Upper lobe of right lung (tissue), 1 donor: ENCODE measurements at regions not wholly inside any gene's neighbourhood (a gene's known extent, or its start where the extent isn't known, plus 50 kb on each side); places are given as distances from the start of the nearest gene placed in this dataset.
"Not testable (repeated sequence)": the region's sequence is repeated elsewhere in the genome, so short reads cannot be mapped to it uniquely, and the experiment has no call there.

Source experiments
- ATAC-seq: fragments of 200-7000 bp; cut with Tn5 transposase; one replicate; pipeline ENCODE4 v1.9.1; 2020; ENCODE audit warnings: mild to moderate bottlenecking, moderate library complexity
- DNase-seq: peaks from one replicate; pipeline ENCODE4 v3.0.0-alpha.2; 2020
- H3K27ac ChIP-seq: fragments of 200-600 bp; one replicate; pipeline ENCODE4 v1.8.0; 2022
- H3K27me3 ChIP-seq: fragments of 200-600 bp; one replicate; pipeline ENCODE4 v1.8.0; 2022; ENCODE audit warnings: mild to moderate bottlenecking
- H3K36me3 ChIP-seq: fragments of 200-600 bp; one replicate; pipeline ENCODE4 v1.8.0; 2022
- H3K4me1 ChIP-seq: fragments of 200-600 bp; one replicate; pipeline ENCODE4 v1.8.0; 2022
- H3K4me3 ChIP-seq: fragments of 200-600 bp; one replicate; pipeline ENCODE4 v1.8.0; 2022; ENCODE audit warnings: mild to moderate bottlenecking
- H3K9me3 ChIP-seq: fragments of 200-600 bp; one replicate; pipeline ENCODE4 v1.8.0; 2022
- intact Hi-C: fragments of 100-400 bp; cut with DNase I; formaldehyde crosslinking; loops from one replicate; pipeline ENCODE4 v1.11.0; 2022
- TF ChIP-seq, protein P1 (sequence below): fragments of 200-600 bp; IDR thresholded peaks from one replicate; pipeline ENCODE4 v1.8.0; 2022; ENCODE audit warnings: antibody characterized with exemption
- donor health status: DM: no; HTN: yes; CAD: no; lungs with severe emphysema.

- DNase-seq (no peak), ATAC-seq (no peak)
- Histone ChIP-seq H3K36me3 (no peaks in the 10 kb centered on the region), H3K4me1 (no peaks in the 10 kb centered on the region), H3K27ac (no peak overlapping the region), H3K4me3 (no peak overlapping the region), H3K9me3 (no peaks in the 10 kb centered on the region), H3K27me3 (no peaks in the 10 kb centered on the region)
- intact Hi-C loops = no loop called here
- TF ChIP-seq, protein P1, sequence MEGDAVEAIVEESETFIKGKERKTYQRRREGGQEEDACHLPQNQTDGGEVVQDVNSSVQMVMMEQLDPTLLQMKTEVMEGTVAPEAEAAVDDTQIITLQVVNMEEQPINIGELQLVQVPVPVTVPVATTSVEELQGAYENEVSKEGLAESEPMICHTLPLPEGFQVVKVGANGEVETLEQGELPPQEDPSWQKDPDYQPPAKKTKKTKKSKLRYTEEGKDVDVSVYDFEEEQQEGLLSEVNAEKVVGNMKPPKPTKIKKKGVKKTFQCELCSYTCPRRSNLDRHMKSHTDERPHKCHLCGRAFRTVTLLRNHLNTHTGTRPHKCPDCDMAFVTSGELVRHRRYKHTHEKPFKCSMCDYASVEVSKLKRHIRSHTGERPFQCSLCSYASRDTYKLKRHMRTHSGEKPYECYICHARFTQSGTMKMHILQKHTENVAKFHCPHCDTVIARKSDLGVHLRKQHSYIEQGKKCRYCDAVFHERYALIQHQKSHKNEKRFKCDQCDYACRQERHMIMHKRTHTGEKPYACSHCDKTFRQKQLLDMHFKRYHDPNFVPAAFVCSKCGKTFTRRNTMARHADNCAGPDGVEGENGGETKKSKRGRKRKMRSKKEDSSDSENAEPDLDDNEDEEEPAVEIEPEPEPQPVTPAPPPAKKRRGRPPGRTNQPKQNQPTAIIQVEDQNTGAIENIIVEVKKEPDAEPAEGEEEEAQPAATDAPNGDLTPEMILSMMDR = no peak
Measured at GRCh38 chr1:34369701-34370455, 193.2 kb downstream of the C1orf94 start.

GRCh38 chr1:34370748-34371147 lies 194.0 kb downstream of the C1orf94 start:
- TF ChIP-seq, protein P1 = no peak
- Histone ChIP-seq H3K4me3 (no peak overlapping the region), H3K9me3 (no peaks in the 10 kb centered on the region), H3K27ac (no peak overlapping the region), H3K36me3 (no peaks in the 10 kb centered on the region), H3K4me1 (no peaks in the 10 kb centered on the region), H3K27me3 (no peaks in the 10 kb centered on the region)
- ATAC-seq (no peak), DNase-seq (no peak)
- intact Hi-C loops = no loop called here

GRCh38 chr1:34371179-34371578 lies 194.5 kb downstream of the C1orf94 start:
- ATAC-seq, H3K4me3 ChIP-seq, H3K9me3 ChIP-seq, H3K27me3 ChIP-seq, DNase-seq, intact Hi-C loops, H3K36me3 ChIP-seq, H3K27ac ChIP-seq, H3K4me1 ChIP-seq: not testable (repeated sequence)

DNA sequence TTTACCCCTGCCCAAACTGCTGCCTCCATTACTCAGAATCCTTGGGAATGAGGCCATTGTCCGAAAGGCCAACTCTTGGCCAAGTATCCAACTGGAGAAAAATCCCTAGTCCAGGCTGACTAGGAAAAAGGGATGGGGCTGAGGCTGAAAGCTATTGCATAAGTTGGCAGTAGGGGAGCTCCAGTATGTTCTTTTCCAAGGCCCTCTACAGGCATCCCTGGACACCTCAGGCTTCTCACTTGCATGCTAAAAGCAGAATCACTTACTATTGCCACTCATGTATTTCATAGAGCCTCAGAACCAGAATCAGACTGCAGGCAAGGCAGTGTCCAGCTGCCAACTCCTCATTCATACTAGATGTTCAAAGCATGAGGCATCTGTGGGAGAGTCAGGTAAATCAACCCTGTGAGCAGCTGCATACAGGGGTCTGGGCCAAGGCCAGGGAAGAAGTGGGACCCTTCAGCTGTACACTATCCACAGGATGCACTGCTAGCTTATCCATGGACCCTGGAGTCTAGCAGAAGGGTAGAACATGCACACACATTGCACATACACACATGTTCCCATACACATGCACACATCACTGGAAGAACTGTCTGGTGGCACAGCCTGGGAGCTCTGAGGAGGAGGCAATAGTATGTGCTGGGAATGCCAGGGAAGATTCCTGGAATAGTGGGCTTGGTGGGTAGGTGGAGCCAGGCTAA lies 195.3 kb downstream of the C1orf94 start:
- intact Hi-C loops = no loop called here
- H3K9me3 ChIP-seq = no peaks in the 10 kb centered on the region
- H3K4me1 ChIP-seq = no peaks in the 10 kb centered on the region
- H3K27ac ChIP-seq = no peak overlapping the region
- no peaks in the 10 kb centered on the region for H3K36me3 ChIP-seq
- no peaks in the 10 kb centered on the region for H3K27me3 ChIP-seq
- H3K4me3 ChIP-seq = no peak overlapping the region
- ATAC-seq = no peak
- no peak for DNase-seq
- TF ChIP-seq, protein P1 = no peak

DNA sequence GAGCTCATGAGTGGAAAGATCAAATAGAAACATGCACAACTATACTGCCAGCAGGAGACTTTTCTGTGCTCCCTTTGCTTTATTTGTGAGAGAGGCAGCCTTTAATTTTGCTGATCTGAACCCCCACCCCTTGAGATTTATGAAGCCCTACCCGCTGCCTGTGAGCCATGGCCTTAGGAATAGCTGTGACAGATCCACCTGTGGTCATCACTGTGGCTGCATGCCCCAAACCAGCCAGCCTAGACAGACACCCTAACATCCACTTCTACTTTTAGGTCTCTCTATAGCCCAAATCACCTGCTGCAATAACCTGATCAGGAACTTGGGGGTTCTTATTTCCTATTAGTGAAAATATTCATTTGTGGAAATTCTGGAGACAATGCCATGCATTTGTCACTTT lies 196.2 kb downstream of the C1orf94 start:
- no peak for ATAC-seq
- TF ChIP-seq, protein P1 = no peak

DNA sequence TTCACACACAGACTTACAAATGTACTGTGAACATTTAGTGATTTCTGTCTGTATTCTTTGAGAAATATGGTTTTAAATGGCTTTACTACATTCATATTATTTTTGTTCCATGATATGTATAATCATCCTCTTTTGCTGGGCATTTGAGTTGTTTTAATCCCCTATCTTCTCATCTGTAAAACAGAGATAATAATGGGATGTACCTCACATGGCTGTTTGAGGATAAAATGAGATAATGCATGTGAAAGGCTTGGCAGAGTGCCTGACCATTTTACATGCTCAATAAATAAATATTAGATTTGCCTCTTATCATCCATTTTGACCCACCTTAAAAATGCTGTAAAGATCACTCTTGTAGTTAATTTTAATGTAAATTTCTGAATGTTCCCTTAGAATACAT lies 197.2 kb downstream of the C1orf94 start:
- Histone ChIP-seq H3K27me3 (no peaks in the 10 kb centered on the region), H3K9me3 (no peaks in the 10 kb centered on the region), H3K4me3 (no peak overlapping the region), H3K27ac (no peak overlapping the region), H3K4me1 (no peaks in the 10 kb centered on the region), H3K36me3 (no peaks in the 10 kb centered on the region)
- no peak for DNase-seq
- intact Hi-C loops = no loop called here
- no peak for ATAC-seq
- TF ChIP-seq, protein P1 = no peak

More for the DNA sequence above, 196.2 kb downstream of the C1orf94 start:
- H3K4me3 ChIP-seq = no peak overlapping the region
- no peaks in the 10 kb centered on the region for H3K9me3 ChIP-seq
- no peaks in the 10 kb centered on the region for H3K27me3 ChIP-seq
- DNase-seq = no peak
- no peak overlapping the region for H3K27ac ChIP-seq
- H3K36me3 ChIP-seq = no peaks in the 10 kb centered on the region
- H3K4me1 ChIP-seq = no peaks in the 10 kb centered on the region
- intact Hi-C loops = no loop called here
